ENCODE measurements at regions not wholly inside any gene's neighbourhood (a gene's known extent, or its start where the extent isn't known, plus 50 kb on each side); places are given as distances from the start of the nearest gene placed in this dataset.
"Not testable (repeated sequence)": the region's sequence is repeated elsewhere in the genome, so short reads cannot be mapped to it uniquely, and the experiment has no call there.

GRCh38 chr4:184282251-184282713 lies 64.6 kb upstream of the ENPP6 start:
- TF ChIP-seq, protein P1, sequence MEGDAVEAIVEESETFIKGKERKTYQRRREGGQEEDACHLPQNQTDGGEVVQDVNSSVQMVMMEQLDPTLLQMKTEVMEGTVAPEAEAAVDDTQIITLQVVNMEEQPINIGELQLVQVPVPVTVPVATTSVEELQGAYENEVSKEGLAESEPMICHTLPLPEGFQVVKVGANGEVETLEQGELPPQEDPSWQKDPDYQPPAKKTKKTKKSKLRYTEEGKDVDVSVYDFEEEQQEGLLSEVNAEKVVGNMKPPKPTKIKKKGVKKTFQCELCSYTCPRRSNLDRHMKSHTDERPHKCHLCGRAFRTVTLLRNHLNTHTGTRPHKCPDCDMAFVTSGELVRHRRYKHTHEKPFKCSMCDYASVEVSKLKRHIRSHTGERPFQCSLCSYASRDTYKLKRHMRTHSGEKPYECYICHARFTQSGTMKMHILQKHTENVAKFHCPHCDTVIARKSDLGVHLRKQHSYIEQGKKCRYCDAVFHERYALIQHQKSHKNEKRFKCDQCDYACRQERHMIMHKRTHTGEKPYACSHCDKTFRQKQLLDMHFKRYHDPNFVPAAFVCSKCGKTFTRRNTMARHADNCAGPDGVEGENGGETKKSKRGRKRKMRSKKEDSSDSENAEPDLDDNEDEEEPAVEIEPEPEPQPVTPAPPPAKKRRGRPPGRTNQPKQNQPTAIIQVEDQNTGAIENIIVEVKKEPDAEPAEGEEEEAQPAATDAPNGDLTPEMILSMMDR (IDR thresholded peaks at IDR 0.05; ENCODE audit: extremely low read depth, insufficient read depth, missing control alignments): peak; percentile 57
- in situ Hi-C loops (cut with MboI; ENCODE audit: low pct_unique_long_range_greater_than_20kb, low sequenced_read_pairs, unreplicated experiment): no loop called here
- peak; percentile 30 for DNase-seq (ENCODE audit: low spot score)

- in situ Hi-C loops (cut with MboI; ENCODE audit: low pct_unique_long_range_greater_than_20kb, low sequenced_read_pairs, unreplicated experiment): no loop called here
- TF ChIP-seq, protein P1 (IDR thresholded peaks at IDR 0.05; ENCODE audit: extremely low read depth, insufficient read depth, missing control alignments): no peak
- DNase-seq (ENCODE audit: low spot score): peak; percentile 69
These were observed 63.8 kb upstream of the ENPP6 start for GRCh38 chr4:184281231-184282139.

DNA sequence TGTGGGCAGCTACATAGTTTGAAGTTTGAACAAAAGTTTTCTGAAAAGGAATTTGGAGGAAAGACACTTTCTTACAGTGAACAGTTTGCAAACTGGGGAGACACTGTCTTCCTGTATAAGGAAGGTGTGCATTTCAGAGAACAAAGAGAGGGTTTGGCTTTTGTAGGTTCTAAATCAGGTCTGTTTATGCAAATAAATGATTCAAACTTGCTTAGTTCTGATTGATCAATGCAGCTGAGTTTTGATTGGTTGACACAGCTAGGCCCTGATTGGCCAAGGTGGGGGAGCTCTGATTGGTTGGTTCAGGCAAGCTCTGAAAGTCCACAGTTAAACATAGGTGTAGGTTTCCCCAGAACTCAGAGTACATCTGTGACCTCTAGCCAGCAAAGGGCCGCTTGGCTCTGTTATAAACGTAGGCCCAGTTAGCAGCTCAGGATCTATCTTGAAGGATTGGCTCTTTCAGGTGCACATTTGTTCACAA lies 63.0 kb upstream of the ENPP6 start:
- peak; percentile 80 for DNase-seq (ENCODE audit: low spot score)
- TF ChIP-seq, protein P1 (IDR thresholded peaks at IDR 0.05; ENCODE audit: extremely low read depth, insufficient read depth, missing control alignments): no peak
- in situ Hi-C loops (cut with MboI; ENCODE audit: low pct_unique_long_range_greater_than_20kb, low sequenced_read_pairs, unreplicated experiment): no loop called here

DNA sequence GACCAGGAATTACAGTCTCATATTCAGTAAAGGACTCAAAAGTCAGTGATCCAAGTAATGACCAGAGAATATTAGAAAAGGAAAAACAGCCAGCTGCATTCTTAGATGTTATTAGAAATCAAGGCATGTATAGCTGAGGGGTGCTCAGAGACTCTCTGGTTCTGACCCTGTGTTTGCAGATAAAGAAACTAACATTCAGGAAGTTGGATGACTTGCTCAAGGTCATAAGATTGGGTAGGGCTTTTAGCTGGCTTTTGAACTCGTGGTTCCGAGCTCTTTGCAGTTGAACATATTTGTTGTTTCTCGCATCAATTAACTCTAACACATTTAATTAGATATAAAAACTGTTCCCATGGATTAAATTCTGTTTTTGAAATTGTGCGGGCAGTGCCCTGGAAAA lies 62.5 kb upstream of the ENPP6 start:
- DNase-seq (ENCODE audit: low spot score): no peak
- TF ChIP-seq, protein P1 (IDR thresholded peaks at IDR 0.05; ENCODE audit: extremely low read depth, insufficient read depth, missing control alignments): no peak
- in situ Hi-C loops (cut with MboI; ENCODE audit: low pct_unique_long_range_greater_than_20kb, low sequenced_read_pairs, unreplicated experiment): no loop called here

DNA sequence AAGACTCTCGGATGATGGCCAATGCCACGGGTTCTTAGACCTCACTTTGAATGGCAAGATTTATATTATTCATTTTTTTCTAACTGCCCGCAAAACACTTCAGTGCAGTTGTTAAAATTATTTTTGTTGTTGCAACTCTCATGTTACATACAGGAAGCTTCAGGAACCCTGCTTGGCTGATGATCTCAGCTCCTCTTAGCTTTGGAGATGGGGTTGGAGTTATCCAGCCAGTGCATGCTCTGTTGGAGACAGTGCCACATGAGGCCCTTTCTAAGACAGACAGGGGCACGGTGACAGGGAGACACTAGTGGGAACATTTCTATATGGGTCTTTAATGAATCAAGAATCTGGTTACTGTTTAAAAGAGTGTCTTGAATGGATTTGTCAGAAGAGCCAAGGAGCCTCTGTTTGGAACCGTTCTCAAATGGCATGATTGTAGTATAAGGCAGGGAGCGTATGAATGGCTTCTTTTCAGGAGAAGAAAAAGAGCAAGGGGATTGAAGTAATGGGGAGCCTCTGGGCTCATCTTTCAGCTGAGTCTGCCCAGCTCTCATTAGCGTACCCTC lies 61.9 kb upstream of the ENPP6 start:
- in situ Hi-C loops (cut with MboI; ENCODE audit: low pct_unique_long_range_greater_than_20kb, low sequenced_read_pairs, unreplicated experiment): no loop called here
- TF ChIP-seq, protein P1 (IDR thresholded peaks at IDR 0.05; ENCODE audit: extremely low read depth, insufficient read depth, missing control alignments): no peak
- no peak for DNase-seq (ENCODE audit: low spot score)

GRCh38 chr4:184277769-184278168 lies 60.1 kb upstream of the ENPP6 start:
- in situ Hi-C loops (cut with MboI; ENCODE audit: low pct_unique_long_range_greater_than_20kb, low sequenced_read_pairs, unreplicated experiment); DNase-seq (ENCODE audit: low spot score): not testable (repeated sequence)

DNA sequence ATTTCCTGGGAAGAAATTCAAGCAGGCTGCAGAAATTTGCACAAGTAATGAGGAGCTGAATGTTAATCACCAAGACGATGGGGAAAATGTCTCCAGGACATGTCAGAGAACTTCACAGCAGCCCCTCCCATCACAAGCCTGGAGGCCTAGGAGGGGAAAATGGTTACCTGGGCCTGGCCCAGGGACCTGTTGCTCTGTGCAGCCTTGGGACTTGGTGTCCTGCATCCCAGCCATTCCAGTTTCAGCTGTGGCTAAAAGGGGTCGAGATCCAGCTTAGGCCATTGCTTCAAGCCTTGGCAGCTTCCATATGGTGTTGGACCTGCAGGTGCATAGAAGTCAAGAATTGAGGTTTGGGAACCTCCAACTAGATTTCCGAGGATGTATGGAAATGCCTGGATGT lies 59.3 kb upstream of the ENPP6 start:
- in situ Hi-C loops (cut with MboI; ENCODE audit: low pct_unique_long_range_greater_than_20kb, low sequenced_read_pairs, unreplicated experiment); DNase-seq (ENCODE audit: low spot score): not testable (repeated sequence)

DNA sequence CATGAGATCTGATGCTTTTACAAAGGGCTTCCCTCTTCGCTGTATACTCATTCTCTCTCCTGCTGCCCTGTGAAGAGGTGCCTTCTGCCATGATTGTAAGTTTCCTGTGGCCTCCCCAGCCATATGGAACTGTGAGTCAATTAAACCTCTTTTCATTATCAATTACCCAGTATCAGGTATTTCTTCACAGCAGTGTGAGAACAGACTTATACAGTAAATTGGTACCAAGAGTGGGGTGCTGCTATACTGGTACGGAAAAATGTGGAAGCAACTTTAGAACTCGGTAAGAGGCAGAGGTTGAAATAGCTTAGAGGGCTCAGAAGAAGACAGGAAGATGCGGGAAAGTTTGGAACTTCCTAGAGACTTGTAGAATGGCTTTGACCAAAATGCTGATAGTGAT lies 58.7 kb upstream of the ENPP6 start:
- DNase-seq (ENCODE audit: low spot score); in situ Hi-C loops (cut with MboI; ENCODE audit: low pct_unique_long_range_greater_than_20kb, low sequenced_read_pairs, unreplicated experiment): not testable (repeated sequence)

Data from GM13977 (cell line).